ENCODE measurements at regions not wholly inside any gene's neighbourhood (a gene's known extent, or its start where the extent isn't known, plus 50 kb on each side); places are given as distances from the start of the nearest gene placed in this dataset.

DNA sequence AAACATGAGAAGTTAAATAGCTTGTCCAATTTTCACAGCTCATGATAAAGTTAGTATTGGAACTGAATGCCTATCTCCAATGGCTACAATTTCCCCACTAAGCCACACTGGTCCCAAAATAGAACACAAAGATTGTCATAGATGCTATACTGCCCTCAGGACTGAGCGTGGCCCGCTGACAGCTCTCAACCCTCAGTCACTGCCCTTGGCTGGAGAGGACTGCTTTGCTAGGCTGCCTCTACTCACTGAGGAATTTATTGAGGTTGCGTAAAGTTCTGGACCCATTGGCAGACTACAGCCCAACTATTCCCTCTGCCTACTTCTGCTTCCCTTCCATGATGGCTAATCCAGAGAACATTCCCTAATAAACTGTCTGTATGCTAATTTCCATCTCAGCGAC is 165.5 kb upstream of the BET1 start:
- TF ChIP-seq, protein P1, sequence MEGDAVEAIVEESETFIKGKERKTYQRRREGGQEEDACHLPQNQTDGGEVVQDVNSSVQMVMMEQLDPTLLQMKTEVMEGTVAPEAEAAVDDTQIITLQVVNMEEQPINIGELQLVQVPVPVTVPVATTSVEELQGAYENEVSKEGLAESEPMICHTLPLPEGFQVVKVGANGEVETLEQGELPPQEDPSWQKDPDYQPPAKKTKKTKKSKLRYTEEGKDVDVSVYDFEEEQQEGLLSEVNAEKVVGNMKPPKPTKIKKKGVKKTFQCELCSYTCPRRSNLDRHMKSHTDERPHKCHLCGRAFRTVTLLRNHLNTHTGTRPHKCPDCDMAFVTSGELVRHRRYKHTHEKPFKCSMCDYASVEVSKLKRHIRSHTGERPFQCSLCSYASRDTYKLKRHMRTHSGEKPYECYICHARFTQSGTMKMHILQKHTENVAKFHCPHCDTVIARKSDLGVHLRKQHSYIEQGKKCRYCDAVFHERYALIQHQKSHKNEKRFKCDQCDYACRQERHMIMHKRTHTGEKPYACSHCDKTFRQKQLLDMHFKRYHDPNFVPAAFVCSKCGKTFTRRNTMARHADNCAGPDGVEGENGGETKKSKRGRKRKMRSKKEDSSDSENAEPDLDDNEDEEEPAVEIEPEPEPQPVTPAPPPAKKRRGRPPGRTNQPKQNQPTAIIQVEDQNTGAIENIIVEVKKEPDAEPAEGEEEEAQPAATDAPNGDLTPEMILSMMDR (conservative IDR thresholded peaks at IDR 0.05; ENCODE audit: low read length) = no peak
- no peak for TF ChIP-seq EZH2phosphoT487 (IDR thresholded peaks at IDR 0.05; ENCODE audit: borderline replicate concordance, low read depth, low read length)

Measured in OCI-LY7 (cell line).